MCF 10A (cell line): ENCODE measurements at regions not wholly inside any gene's neighbourhood (a gene's known extent, or its start where the extent isn't known, plus 50 kb on each side); places are given as distances from the start of the nearest gene placed in this dataset.

Experiments used
- BruUV-seq: library from RNA; stranded (reverse); fragments of 400-500 nt; replicated peaks from 2 replicates; lab custom pipeline; 2021; lab: Mats Ljungman, UMichigan
- CTCF ChIA-PET: fragments of 300-600 bp; sonication (Branson Sonifier 250); formaldehyde crosslinking; extraction: SDS; loops from one replicate; lab custom pipeline; 2021; ENCODE audit warnings: antibody characterized with exemption, inconsistent platforms; lab: Yijun Ruan, JAX
- POLR2A ChIA-PET: fragments of 300-600, 350-650 bp; sonication (Branson Sonifier 250); formaldehyde crosslinking; extraction: SDS; loops from one replicate; lab custom pipeline; 2020; ENCODE audit warnings: antibody characterized with exemption, inconsistent platforms; lab: Yijun Ruan, JAX
- DNase-seq: peaks from one replicate; pipeline ENCODE4 v3.0.0-alpha.2; 2018; ENCODE audit not compliant: unreplicated experiment
- H3K27ac Mint-ChIP-seq: one replicate; pipeline ENCODE4 v1.8.0; 2022; ENCODE audit warnings: mild to moderate bottlenecking, low read depth, mixed read lengths; ENCODE audit not compliant: unreplicated experiment
- H3K27me3 Mint-ChIP-seq: one replicate; pipeline ENCODE4 v1.8.0; 2022; ENCODE audit warnings: mixed read lengths; ENCODE audit not compliant: insufficient read depth, unreplicated experiment
- H3K36me3 Mint-ChIP-seq: one replicate; pipeline ENCODE4 v1.8.0; 2022; ENCODE audit warnings: mild to moderate bottlenecking, moderate library complexity, mixed read lengths; ENCODE audit not compliant: insufficient read depth, unreplicated experiment
- H3K4me1 Mint-ChIP-seq: one replicate; pipeline ENCODE4 v1.8.0; 2022; ENCODE audit warnings: mixed read lengths; ENCODE audit not compliant: insufficient read depth, unreplicated experiment
- H3K4me3 Mint-ChIP-seq: one replicate; pipeline ENCODE4 v1.8.0; 2022; ENCODE audit warnings: mild to moderate bottlenecking, moderate library complexity, mixed read lengths; ENCODE audit not compliant: unreplicated experiment
- H3K9me3 Mint-ChIP-seq: one replicate; pipeline ENCODE4 v1.8.0; 2022; ENCODE audit warnings: mixed read lengths; ENCODE audit not compliant: unreplicated experiment
- intact Hi-C: fragments of 100-400 bp; cut with micrococcal nuclease; formaldehyde crosslinking; loops from 2 replicates; pipeline ENCODE4 v1.14.1; 2022
- TF ChIP-seq, protein P1 (sequence below): fragments of 200-600 bp; IDR thresholded peaks from one replicate; pipeline ENCODE4 v1.8.0; 2022; ENCODE audit warnings: antibody characterized with exemption, mild to moderate bottlenecking; ENCODE audit not compliant: unreplicated experiment

DNA sequence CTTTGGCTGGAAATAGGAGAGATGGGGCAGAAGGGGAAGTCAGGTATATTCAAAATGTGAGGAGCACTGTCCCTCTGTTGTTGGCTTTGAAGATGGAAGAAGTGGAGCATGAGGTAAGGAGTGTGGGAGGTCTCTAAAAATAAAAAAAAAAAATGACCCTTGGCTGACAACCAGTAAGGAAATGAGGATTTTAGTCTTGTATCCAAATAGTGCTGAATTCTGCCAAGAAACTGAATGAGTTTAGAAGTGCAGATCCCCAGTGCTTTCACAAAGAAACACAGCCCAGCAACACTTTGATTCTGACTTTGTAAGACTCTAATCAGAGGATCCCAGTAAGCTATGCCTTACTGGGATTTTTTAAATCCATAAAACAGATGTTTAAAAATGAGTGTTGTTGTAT is 367.9 kb downstream of the CYLC2 start:
- POLR2A ChIA-PET: no interaction called here
- TF ChIP-seq, protein P1, sequence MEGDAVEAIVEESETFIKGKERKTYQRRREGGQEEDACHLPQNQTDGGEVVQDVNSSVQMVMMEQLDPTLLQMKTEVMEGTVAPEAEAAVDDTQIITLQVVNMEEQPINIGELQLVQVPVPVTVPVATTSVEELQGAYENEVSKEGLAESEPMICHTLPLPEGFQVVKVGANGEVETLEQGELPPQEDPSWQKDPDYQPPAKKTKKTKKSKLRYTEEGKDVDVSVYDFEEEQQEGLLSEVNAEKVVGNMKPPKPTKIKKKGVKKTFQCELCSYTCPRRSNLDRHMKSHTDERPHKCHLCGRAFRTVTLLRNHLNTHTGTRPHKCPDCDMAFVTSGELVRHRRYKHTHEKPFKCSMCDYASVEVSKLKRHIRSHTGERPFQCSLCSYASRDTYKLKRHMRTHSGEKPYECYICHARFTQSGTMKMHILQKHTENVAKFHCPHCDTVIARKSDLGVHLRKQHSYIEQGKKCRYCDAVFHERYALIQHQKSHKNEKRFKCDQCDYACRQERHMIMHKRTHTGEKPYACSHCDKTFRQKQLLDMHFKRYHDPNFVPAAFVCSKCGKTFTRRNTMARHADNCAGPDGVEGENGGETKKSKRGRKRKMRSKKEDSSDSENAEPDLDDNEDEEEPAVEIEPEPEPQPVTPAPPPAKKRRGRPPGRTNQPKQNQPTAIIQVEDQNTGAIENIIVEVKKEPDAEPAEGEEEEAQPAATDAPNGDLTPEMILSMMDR: no peak

DNA sequence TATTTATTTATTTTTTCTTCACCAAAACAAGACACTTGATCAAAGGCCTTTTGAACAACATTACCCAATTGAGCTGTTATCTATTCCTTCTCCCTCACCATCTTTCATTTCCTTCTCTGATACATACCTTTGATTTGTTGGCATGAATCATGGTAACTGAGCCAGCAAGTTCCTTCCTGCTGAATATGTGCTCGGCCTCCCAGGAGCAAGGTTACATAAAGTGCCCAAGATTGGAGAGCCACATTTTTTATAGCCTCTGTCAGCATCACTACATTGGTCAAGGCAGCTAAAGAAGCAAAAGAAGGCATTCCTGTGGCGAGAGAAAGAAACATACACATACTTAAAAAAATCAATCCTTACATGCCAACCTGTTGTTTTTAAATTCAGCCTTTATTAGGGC is 369.6 kb downstream of the CYLC2 start:
- H3K9me3 Mint-ChIP-seq: no peaks in the 10 kb centered on the region
- intact Hi-C loops: no loop called here
- CTCF ChIA-PET: no interaction called here
- H3K4me1 Mint-ChIP-seq: peaks cover 11% of the 10 kb centered on the region
- POLR2A ChIA-PET: no interaction called here
- H3K36me3 Mint-ChIP-seq: no peaks in the 10 kb centered on the region
- no peak overlapping the region for H3K4me3 Mint-ChIP-seq
- TF ChIP-seq, protein P1: no peak
- no peak overlapping the region for H3K27ac Mint-ChIP-seq
- H3K27me3 Mint-ChIP-seq: no peaks in the 10 kb centered on the region
- no TSS peak for BruUV-seq
- DNase-seq: peak; percentile 58

More for the DNA sequence above, 367.9 kb downstream of the CYLC2 start:
- intact Hi-C loops: no loop called here
- peaks cover 11% of the 10 kb centered on the region for H3K4me1 Mint-ChIP-seq
- CTCF ChIA-PET: interaction anchor here (0.6 kb wide), 2 partner anchors 34 to 1113 kb away, joined by 3 read pairs; no protein-coding TSS in a partner anchor
- H3K36me3 Mint-ChIP-seq: no peaks in the 10 kb centered on the region
- H3K9me3 Mint-ChIP-seq: no peaks in the 10 kb centered on the region
- H3K27ac Mint-ChIP-seq: no peak overlapping the region
- no peak for DNase-seq
- H3K27me3 Mint-ChIP-seq: no peaks in the 10 kb centered on the region
- no peak overlapping the region for H3K4me3 Mint-ChIP-seq
- no TSS peak for BruUV-seq

DNA sequence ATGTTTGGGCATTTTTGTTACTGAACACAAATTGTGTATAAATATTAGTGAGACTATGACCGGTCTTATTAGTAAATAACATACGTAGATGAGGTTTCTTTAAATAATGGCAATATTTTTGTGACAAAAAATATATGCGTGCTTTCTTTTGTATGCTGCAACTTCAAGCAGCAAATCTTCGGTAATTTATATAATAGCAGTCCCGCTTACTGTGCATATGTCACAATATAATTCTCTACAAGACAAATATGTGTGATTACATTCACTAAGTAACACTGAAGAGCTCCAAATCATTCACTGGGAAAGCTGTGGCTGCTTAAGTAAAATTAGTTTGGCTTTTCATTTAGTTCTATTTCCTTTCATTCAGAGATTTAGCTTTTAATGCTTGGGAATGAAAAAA is 376.0 kb downstream of the CYLC2 start:
- intact Hi-C loops: no loop called here

DNA sequence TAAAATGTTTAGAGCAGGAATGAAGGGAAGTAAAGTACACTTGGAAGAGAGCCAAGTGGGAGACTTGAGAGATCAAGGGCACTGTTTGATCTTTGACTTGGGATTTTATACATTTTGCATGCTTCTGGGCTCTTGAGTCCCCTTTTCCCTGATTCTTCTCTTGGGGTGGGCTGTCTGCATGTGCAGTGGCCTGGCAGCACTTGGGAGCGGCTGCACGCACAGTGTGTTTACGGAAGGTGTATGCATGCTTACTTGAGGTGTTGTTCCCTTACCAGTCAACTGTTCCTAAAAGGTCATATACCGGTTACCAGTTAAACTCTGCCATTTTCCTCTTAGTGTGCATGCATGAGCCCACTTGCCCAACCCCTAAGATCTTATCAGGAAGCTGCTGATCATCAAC is 377.7 kb downstream of the CYLC2 start:
- no peak for DNase-seq
- intact Hi-C loops: no loop called here
- TF ChIP-seq, protein P1: no peak
- Mint-ChIP-seq H3K27ac (no peak overlapping the region), H3K4me3 (no peak overlapping the region), H3K4me1 (peaks cover 6% of the 10 kb centered on the region), H3K36me3 (no peaks in the 10 kb centered on the region), H3K27me3 (no peaks in the 10 kb centered on the region), H3K9me3 (no peaks in the 10 kb centered on the region)
- no TSS peak for BruUV-seq
- CTCF ChIA-PET: no interaction called here
- POLR2A ChIA-PET: no interaction called here

More for the DNA sequence above, 376.0 kb downstream of the CYLC2 start:
- Mint-ChIP-seq H3K36me3 (no peaks in the 10 kb centered on the region), H3K4me3 (no peak overlapping the region), H3K9me3 (no peaks in the 10 kb centered on the region), H3K27ac (no peak overlapping the region), H3K4me1 (peaks cover 6% of the 10 kb centered on the region), H3K27me3 (no peaks in the 10 kb centered on the region)
- no TSS peak for BruUV-seq
- no peak for DNase-seq
- TF ChIP-seq, protein P1: no peak
- POLR2A ChIA-PET: no interaction called here
- CTCF ChIA-PET: interaction anchor here (0.7 kb wide), 1 partner anchor 210 kb away, joined by 5 read pairs; no protein-coding TSS in a partner anchor
